IMR-90 (cell line): ENCODE measurements at regions not wholly inside any gene's neighbourhood (a gene's known extent, or its start where the extent isn't known, plus 50 kb on each side); places are given as distances from the start of the nearest gene placed in this dataset.

Experiments used
- ATAC-seq: fragments of 200-7000 bp; cut with Tn5 transposase; 2 replicates; pipeline ENCODE4 v1.9.1; 2020; ENCODE audit warnings: low read depth, mild to moderate bottlenecking, moderate library complexity
- BruUV-seq: library from RNA; stranded (reverse); fragments of 400-500 nt; replicated peaks from 2 replicates; lab custom pipeline; 2021; lab: Mats Ljungman, UMichigan
- CTCF ChIA-PET: fragments of 300-600 bp; formaldehyde crosslinking; extraction: SDS; loops from one replicate; lab custom pipeline; 2021; ENCODE audit warnings: antibody characterized with exemption; lab: Yijun Ruan, JAX
- POLR2A ChIA-PET: fragments of 300-600 bp; sonication (Branson Sonifier 250); formaldehyde crosslinking; loops from one replicate; lab custom pipeline; 2022; ENCODE audit warnings: antibody characterized with exemption; ENCODE audit not compliant: unreplicated experiment; lab: Charles Lee
- DNase-seq: peaks from one replicate; pipeline ENCODE4 v3.0.0; 2013
- H2AFZ ChIP-seq: replicated peaks from 2 replicates; pipeline ENCODE3; 2013; ENCODE audit warnings: low read length, mild to moderate bottlenecking; ENCODE audit not compliant: poor library complexity
- H2AK5ac ChIP-seq: 2 replicates; pipeline ENCODE4 v1.6.1; 2013; ENCODE audit warnings: low read depth, low read length, inconsistent platforms
- H2AK9ac ChIP-seq: replicated peaks from 2 replicates; pipeline ENCODE3; 2013; ENCODE audit warnings: mild to moderate bottlenecking, low read depth, low read length, moderate library complexity; ENCODE audit not compliant: poor library complexity
- H2BK120ac ChIP-seq: 2 replicates; pipeline ENCODE4 v1.6.1; 2013; ENCODE audit warnings: low read depth, low read length, inconsistent platforms
- H2BK15ac ChIP-seq: 3 replicates; pipeline ENCODE4 v1.6.1; 2013; ENCODE audit warnings: low read depth, low read length, inconsistent platforms
- H2BK20ac ChIP-seq: 2 replicates; pipeline ENCODE4 v1.6.1; 2013; ENCODE audit warnings: low read depth, mild to moderate bottlenecking, inconsistent platforms, low read length, moderate library complexity
- H2BK5ac ChIP-seq: 2 replicates; pipeline ENCODE4 v1.6.1; 2013; ENCODE audit warnings: mild to moderate bottlenecking, low read depth, low read length, inconsistent platforms; ENCODE audit not compliant: poor library complexity, severe bottlenecking
- H3K14ac ChIP-seq: replicated peaks from 2 replicates; pipeline ENCODE4 v1.6.1; 2013; ENCODE audit warnings: low read depth, low read length, inconsistent platforms
- H3K18ac ChIP-seq: 2 replicates; pipeline ENCODE4 v1.6.1; 2013; ENCODE audit warnings: low read depth, low read length, control low read depth
- H3K23ac ChIP-seq: 2 replicates; pipeline ENCODE4 v1.6.1; 2013; ENCODE audit warnings: low read depth, low read length, inconsistent platforms
- H3K27ac ChIP-seq: 2 replicates; pipeline ENCODE4 v1.5.1; 2013; ENCODE audit warnings: mild to moderate bottlenecking, control low read depth, low read length; ENCODE audit not compliant: insufficient read depth
- H3K27me3 ChIP-seq: 2 replicates; pipeline ENCODE4 v1.6.1; 2013; ENCODE audit warnings: low read length; ENCODE audit not compliant: control insufficient read depth, insufficient read depth
- H3K36me3 ChIP-seq: 2 replicates; pipeline ENCODE4 v1.6.1; 2013; ENCODE audit warnings: low read length, mixed read lengths; ENCODE audit not compliant: control insufficient read depth, insufficient read depth
- H3K4ac ChIP-seq: 2 replicates; pipeline ENCODE4 v1.6.1; 2013; ENCODE audit warnings: low read depth, low read length, inconsistent platforms
- H3K4me1 ChIP-seq: 2 replicates; pipeline ENCODE4 v1.6.1; 2013; ENCODE audit warnings: low read length, mixed read lengths; ENCODE audit not compliant: control insufficient read depth, insufficient read depth
- H3K4me2 ChIP-seq: 2 replicates; pipeline ENCODE4 v1.6.1; 2013; ENCODE audit warnings: low read depth, mild to moderate bottlenecking, control low read depth, low read length, moderate library complexity
- H3K4me3 ChIP-seq: 2 replicates; pipeline ENCODE4 v1.5.1; 2013; ENCODE audit warnings: low read depth, mild to moderate bottlenecking, control low read depth, low read length, moderate library complexity; ENCODE audit not compliant: insufficient read depth
- H3K56ac ChIP-seq: 2 replicates; pipeline ENCODE4 v1.6.1; 2013; ENCODE audit warnings: low read length, inconsistent platforms; ENCODE audit not compliant: insufficient read depth; ENCODE audit errors: extremely low read depth
- H3K79me1 ChIP-seq, 2 experiments: 2 replicates each; pipeline ENCODE4 v1.6.1; 2013; ENCODE audit warnings: low read length in 2 of 2, inconsistent platforms in 1 of 2, low read depth in 1 of 2
- H3K9ac ChIP-seq: 2 replicates; pipeline ENCODE4 v1.6.1; 2013; ENCODE audit warnings: low read depth, low read length, control low read depth
- H3K9me1 ChIP-seq: 2 replicates; pipeline ENCODE4 v1.6.1; 2013; ENCODE audit warnings: low read length, inconsistent platforms; ENCODE audit not compliant: insufficient read depth
- H3K9me3 ChIP-seq: 2 replicates; pipeline ENCODE4 v1.6.1; 2013; ENCODE audit warnings: low read length; ENCODE audit not compliant: control insufficient read depth, insufficient read depth
- H4K20me1 ChIP-seq: 2 replicates; pipeline ENCODE4 v1.6.1; 2013; ENCODE audit warnings: low read length, inconsistent platforms; ENCODE audit not compliant: insufficient read depth
- H4K5ac ChIP-seq: 2 replicates; pipeline ENCODE4 v1.6.1; 2013; ENCODE audit warnings: mild to moderate bottlenecking, low read depth, low read length, control low read depth
- H4K8ac ChIP-seq, 2 experiments: 2 replicates each; pipeline ENCODE4 v1.6.1; 2013; ENCODE audit warnings: low read depth in 2 of 2, low read length in 2 of 2, control low read depth in 1 of 2, inconsistent platforms in 1 of 2
- H4K91ac ChIP-seq: 2 replicates; pipeline ENCODE4 v1.6.1; 2013; ENCODE audit warnings: low read depth, low read length, inconsistent platforms; ENCODE audit not compliant: insufficient read depth
- BHLHE40 ChIP-seq: fragments of 150-350 bp; IDR thresholded peaks from 2 replicates; pipeline ENCODE4 v1.6.1; 2016; ENCODE audit warnings: mild to moderate bottlenecking, low read depth, low read length
- FOS ChIP-seq: fragments of 150-350 bp; IDR thresholded peaks from 2 replicates; pipeline ENCODE4 v1.6.1; 2016; ENCODE audit warnings: low read depth, low read length
- MAZ ChIP-seq: IDR thresholded peaks from 2 replicates; pipeline ENCODE4 v1.6.1; 2012; ENCODE audit warnings: low read depth, mild to moderate bottlenecking, low read length, improper control_type of control experiment, moderate library complexity, borderline replicate concordance
- RAD21 ChIP-seq: IDR thresholded peaks from 2 replicates; pipeline ENCODE4 v1.6.1; 2012; ENCODE audit warnings: low read length, improper control_type of control experiment
- WGBS, 2 experiments: methylation state at CpG; one replicate each; pipeline versions ENCODE4 v1.1.5 to v1.1.7; 2013; ENCODE audit warnings: missing lambda C conversion rate in 2 of 2; ENCODE audit not compliant: insufficient read length in 1 of 2; ENCODE audit errors: extremely low coverage in 2 of 2; 5-methylcytosine and 5-hydroxymethylcytosine counted together
- dilution Hi-C: fragments of 300-500 bp; cut with HindIII; formaldehyde crosslinking; loops from one replicate; pipeline ENCODE4 v1.14.3; 2018; ENCODE audit warnings: low sequenced_read_pairs; ENCODE audit not compliant: unreplicated experiment
- in situ Hi-C: fragments of 300-500 bp; cut with MboI; formaldehyde crosslinking; loops from 3 replicates; pipeline ENCODE4 v1.14.3; 2019; ENCODE audit warnings: low sequenced_read_pairs, inconsistent platforms, mixed read lengths
- intact Hi-C: fragments of 100-400 bp; cut with micrococcal nuclease; formaldehyde crosslinking; loops from 2 replicates; pipeline ENCODE4 v1.10.0; 2022
- TF ChIP-seq, protein P1 (sequence below): fragments of 150-350 bp; IDR thresholded peaks from 2 replicates; pipeline ENCODE4 v1.6.1; 2017; ENCODE audit warnings: mild to moderate bottlenecking, antibody characterized with exemption, low read length, low read depth
- TF ChIP-seq, protein P2 (sequence below): fragments of 150-350 bp; IDR thresholded peaks from 2 replicates; pipeline ENCODE4 v1.6.1; 2016; ENCODE audit warnings: low read depth, mild to moderate bottlenecking, low read length, moderate library complexity, borderline replicate concordance

DNA sequence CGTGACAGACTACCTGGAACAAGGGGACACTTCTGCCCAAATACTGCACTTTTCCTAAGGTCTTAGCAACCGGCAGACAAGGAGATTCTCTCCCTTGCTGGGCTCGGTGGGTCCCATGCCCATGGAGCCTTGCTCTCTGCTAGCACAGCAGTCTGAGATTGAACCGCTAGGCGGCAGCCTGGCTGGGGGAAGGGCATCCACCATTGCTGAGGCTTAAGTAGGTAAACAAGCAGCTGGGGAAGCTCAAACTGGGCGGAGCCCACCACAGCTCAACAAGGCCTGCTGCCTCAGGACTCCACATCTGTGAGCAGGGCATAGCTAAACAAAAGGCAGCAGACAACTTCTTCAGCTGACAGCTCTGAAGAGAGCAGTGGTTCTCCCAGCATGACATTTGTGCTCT is 87.8 kb upstream of the ASCC3 start:
- no peak overlapping the region for H3K56ac ChIP-seq
- no peak for DNase-seq
- TF ChIP-seq MAZ (no peak), BHLHE40 (no peak), FOS (no peak), RAD21 (no peak)
- TF ChIP-seq, protein P1, sequence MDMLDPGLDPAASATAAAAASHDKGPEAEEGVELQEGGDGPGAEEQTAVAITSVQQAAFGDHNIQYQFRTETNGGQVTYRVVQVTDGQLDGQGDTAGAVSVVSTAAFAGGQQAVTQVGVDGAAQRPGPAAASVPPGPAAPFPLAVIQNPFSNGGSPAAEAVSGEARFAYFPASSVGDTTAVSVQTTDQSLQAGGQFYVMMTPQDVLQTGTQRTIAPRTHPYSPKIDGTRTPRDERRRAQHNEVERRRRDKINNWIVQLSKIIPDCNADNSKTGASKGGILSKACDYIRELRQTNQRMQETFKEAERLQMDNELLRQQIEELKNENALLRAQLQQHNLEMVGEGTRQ, result no peak
- TF ChIP-seq, protein P2, sequence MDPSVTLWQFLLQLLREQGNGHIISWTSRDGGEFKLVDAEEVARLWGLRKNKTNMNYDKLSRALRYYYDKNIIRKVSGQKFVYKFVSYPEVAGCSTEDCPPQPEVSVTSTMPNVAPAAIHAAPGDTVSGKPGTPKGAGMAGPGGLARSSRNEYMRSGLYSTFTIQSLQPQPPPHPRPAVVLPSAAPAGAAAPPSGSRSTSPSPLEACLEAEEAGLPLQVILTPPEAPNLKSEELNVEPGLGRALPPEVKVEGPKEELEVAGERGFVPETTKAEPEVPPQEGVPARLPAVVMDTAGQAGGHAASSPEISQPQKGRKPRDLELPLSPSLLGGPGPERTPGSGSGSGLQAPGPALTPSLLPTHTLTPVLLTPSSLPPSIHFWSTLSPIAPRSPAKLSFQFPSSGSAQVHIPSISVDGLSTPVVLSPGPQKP, result no peak
- dilution Hi-C loops, result no loop called here
- H3K9me1 ChIP-seq, result no peaks in the 10 kb centered on the region
- ATAC-seq, result no peak
- in situ Hi-C loops, result no loop called here
- H4K91ac ChIP-seq, result no peak overlapping the region
- no peak overlapping the region for H2AK9ac ChIP-seq
- no peak overlapping the region for H2BK5ac ChIP-seq
- BruUV-seq, result no TSS peak
- no peak overlapping the region for H2BK120ac ChIP-seq
- H3K4me1 ChIP-seq, result no peaks in the 10 kb centered on the region
- no peak overlapping the region for H3K4me2 ChIP-seq
- no peak overlapping the region for H3K23ac ChIP-seq
- H2BK15ac ChIP-seq, result no peak overlapping the region
- intact Hi-C loops, result no loop called here
- H3K27me3 ChIP-seq, result no peaks in the 10 kb centered on the region
- no peak overlapping the region for H3K18ac ChIP-seq
- H3K4ac ChIP-seq, result no peak overlapping the region
- ChIA-PET POLR2A (no interaction called here), CTCF (no interaction called here)
- H3K36me3 ChIP-seq, result no peaks in the 10 kb centered on the region
- H3K4me3 ChIP-seq, result no peak overlapping the region
- no peaks in the 10 kb centered on the region for H3K9me3 ChIP-seq
- H2BK20ac ChIP-seq, result no peak overlapping the region
- H3K14ac ChIP-seq, result no peak overlapping the region
- no peaks in the 10 kb centered on the region for H3K79me1 ChIP-seq
- no peak overlapping the region for H4K5ac ChIP-seq
- 47% methylated on average over 3 of the region's 6 CpGs; no CpG with 5 or more reads in 1 of the 2 experiments for WGBS, 2 experiments
- no peak overlapping the region for H2AFZ ChIP-seq
- no peak overlapping the region for H3K9ac ChIP-seq
- H4K8ac ChIP-seq, result no peak overlapping the region
- H4K20me1 ChIP-seq, result no peaks in the 10 kb centered on the region
- H3K27ac ChIP-seq, result no peak overlapping the region
- H2AK5ac ChIP-seq, result no peak overlapping the region
